DOHH2 (cell line): ENCODE measurements at regions not wholly inside any gene's neighbourhood (a gene's known extent, or its start where the extent isn't known, plus 50 kb on each side); places are given as distances from the start of the nearest gene placed in this dataset.

Experiments used
- H3F3A ChIP-seq: fragments of 200-600 bp; sonication (generic), shearing (Covaris generic); 2 replicates; pipeline ENCODE4 v1.6.0; 2016; ENCODE audit warnings: antibody characterized with exemption, mild to moderate bottlenecking; ENCODE audit not compliant: control insufficient read depth, insufficient read depth
- H3K27ac ChIP-seq: fragments of 200-600 bp; sonication (generic); 2 replicates; pipeline ENCODE4 v1.5.1; 2014; ENCODE audit warnings: low read depth, mild to moderate bottlenecking, low read length, moderate library complexity
- H3K27me3 ChIP-seq: fragments of 200-600 bp; sonication (generic); 2 replicates; pipeline ENCODE4 v1.6.1; 2014; ENCODE audit warnings: mild to moderate bottlenecking, low read length, mixed read lengths; ENCODE audit not compliant: control insufficient read depth
- H3K36me3 ChIP-seq: fragments of 200-600 bp; sonication (generic); 2 replicates; pipeline ENCODE4 v1.6.1; 2014; ENCODE audit warnings: mild to moderate bottlenecking, low read length, moderate library complexity, mixed read lengths; ENCODE audit not compliant: control insufficient read depth
- H3K4me1 ChIP-seq: fragments of 200-600 bp; sonication (generic); 2 replicates; pipeline ENCODE4 v1.6.1; 2014; ENCODE audit warnings: mild to moderate bottlenecking, low read length, mixed read lengths; ENCODE audit not compliant: control insufficient read depth
- H3K4me2 ChIP-seq: fragments of 200-600 bp; sonication (generic); 2 replicates; pipeline ENCODE4 v1.6.0; 2014; ENCODE audit warnings: mild to moderate bottlenecking, low read length, moderate library complexity
- H3K4me3 ChIP-seq: fragments of 200-600 bp; sonication (generic); 2 replicates; pipeline ENCODE4 v1.5.1; 2014; ENCODE audit warnings: mild to moderate bottlenecking, low read length, mixed read lengths
- H3K79me2 ChIP-seq: fragments of 200-600 bp; sonication (generic); 2 replicates; pipeline ENCODE4 v1.6.1; 2014; ENCODE audit warnings: mild to moderate bottlenecking, low read length, mixed read lengths; ENCODE audit not compliant: control insufficient read depth
- H3K9me2 ChIP-seq: fragments of 200-600 bp; sonication (generic); replicated peaks from 2 replicates; pipeline ENCODE4 v1.6.1; 2014; ENCODE audit warnings: mild to moderate bottlenecking, low read length, mixed read lengths; ENCODE audit not compliant: control insufficient read depth
- H3K9me3 ChIP-seq: fragments of 200-600 bp; sonication (generic); 2 replicates; pipeline ENCODE4 v1.6.1; 2014; ENCODE audit warnings: antibody characterized with exemption, low read length, mixed read lengths; ENCODE audit not compliant: control insufficient read depth, insufficient read depth
- H4K20me1 ChIP-seq: fragments of 200-600 bp; sonication (generic); 2 replicates; pipeline ENCODE4 v1.6.0; 2014; ENCODE audit warnings: low read depth, mild to moderate bottlenecking, antibody characterized with exemption, low read length, moderate library complexity; ENCODE audit not compliant: control insufficient read depth, insufficient read depth
- EZH2phosphoT487 ChIP-seq: fragments of 200-600 bp; sonication (generic); IDR thresholded peaks from 2 replicates; pipeline ENCODE4 v1.6.1; 2017; ENCODE audit warnings: borderline replicate concordance, mild to moderate bottlenecking, antibody characterized with exemption, low read length, moderate library complexity, mixed read lengths
- TF ChIP-seq, protein P1 (sequence below): fragments of 200-600 bp; sonication (generic); IDR thresholded peaks from one replicate; pipeline ENCODE4 v1.5.1; 2014; ENCODE audit warnings: antibody characterized with exemption, mild to moderate bottlenecking, low read depth, low read length; ENCODE audit not compliant: poor library complexity, severe bottlenecking

DNA sequence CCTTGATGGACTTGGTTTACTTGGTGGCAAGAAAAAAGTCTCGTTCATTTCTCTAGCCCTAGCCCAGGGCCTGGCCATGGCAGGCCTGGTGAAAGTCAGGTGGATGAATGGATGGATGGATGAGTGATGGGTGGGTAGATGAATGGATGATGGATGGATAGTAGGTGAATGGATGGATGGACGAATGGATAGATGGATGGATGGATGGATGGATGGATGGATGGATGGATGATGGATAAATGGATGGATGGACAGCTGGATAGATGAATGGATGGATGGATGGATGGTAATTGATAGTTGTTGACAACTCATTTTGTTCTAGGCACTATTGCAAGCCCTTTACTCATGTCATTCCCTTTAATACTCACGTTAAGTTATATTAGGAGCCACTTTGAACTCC, 86.1 kb upstream of the ANO1 start:
- Histone ChIP-seq H3K4me3 (no peak overlapping the region), H3K27me3 (peaks cover 6% of the 10 kb centered on the region), H3K4me2 (no peak overlapping the region), H3K4me1 (no peaks in the 10 kb centered on the region), H4K20me1 (no peaks in the 10 kb centered on the region), H3K79me2 (no peaks in the 10 kb centered on the region), H3F3A (no peaks in the 10 kb centered on the region), H3K36me3 (no peaks in the 10 kb centered on the region), H3K9me3 (no peaks in the 10 kb centered on the region), H3K9me2 (no peaks in the 10 kb centered on the region), H3K27ac (no peak overlapping the region)
- TF ChIP-seq, protein P1, sequence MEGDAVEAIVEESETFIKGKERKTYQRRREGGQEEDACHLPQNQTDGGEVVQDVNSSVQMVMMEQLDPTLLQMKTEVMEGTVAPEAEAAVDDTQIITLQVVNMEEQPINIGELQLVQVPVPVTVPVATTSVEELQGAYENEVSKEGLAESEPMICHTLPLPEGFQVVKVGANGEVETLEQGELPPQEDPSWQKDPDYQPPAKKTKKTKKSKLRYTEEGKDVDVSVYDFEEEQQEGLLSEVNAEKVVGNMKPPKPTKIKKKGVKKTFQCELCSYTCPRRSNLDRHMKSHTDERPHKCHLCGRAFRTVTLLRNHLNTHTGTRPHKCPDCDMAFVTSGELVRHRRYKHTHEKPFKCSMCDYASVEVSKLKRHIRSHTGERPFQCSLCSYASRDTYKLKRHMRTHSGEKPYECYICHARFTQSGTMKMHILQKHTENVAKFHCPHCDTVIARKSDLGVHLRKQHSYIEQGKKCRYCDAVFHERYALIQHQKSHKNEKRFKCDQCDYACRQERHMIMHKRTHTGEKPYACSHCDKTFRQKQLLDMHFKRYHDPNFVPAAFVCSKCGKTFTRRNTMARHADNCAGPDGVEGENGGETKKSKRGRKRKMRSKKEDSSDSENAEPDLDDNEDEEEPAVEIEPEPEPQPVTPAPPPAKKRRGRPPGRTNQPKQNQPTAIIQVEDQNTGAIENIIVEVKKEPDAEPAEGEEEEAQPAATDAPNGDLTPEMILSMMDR, result no peak
- TF ChIP-seq EZH2phosphoT487, result no peak

DNA sequence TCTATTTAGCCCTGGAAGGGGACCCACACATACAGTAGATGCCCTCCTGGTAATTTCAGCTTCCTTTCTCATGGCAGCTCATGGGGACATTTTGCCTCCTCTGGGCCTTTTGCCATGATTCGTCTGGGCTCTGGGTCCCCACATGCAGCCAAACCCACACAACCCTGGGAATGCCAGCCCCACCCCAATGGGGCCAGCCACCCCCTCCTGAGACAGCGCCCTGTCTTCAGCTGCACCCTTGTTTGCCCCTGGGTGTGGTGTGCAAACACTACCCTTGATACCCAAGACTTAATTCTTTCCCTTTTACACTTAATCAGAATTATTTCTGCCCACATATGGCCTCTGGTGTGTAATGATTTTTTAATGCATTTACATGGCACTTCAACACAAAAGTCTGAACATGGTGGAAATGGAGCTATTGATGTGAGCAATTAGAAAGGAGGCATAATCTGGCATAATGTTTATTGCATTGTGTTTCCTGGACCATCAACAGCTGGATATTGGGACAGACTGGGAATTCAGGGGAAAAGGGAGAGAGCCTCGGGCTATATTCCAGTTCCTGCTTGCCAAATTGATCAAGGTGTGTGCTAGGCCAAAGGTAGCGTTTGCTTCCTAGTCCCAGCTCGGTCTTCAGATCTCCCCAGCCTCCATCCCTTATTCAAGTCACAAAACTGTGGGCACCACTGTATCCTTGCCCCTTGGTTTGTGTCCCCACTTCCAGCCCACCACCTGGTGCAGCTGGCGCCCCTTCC, 85.0 kb upstream of the ANO1 start:
- Histone ChIP-seq H3K9me3 (no peaks in the 10 kb centered on the region), H3K9me2 (no peaks in the 10 kb centered on the region), H4K20me1 (no peaks in the 10 kb centered on the region), H3K36me3 (no peaks in the 10 kb centered on the region), H3F3A (no peaks in the 10 kb centered on the region), H3K27me3 (peaks cover 5% of the 10 kb centered on the region), H3K4me2 (no peak overlapping the region), H3K4me1 (no peaks in the 10 kb centered on the region), H3K27ac (no peak overlapping the region), H3K79me2 (no peaks in the 10 kb centered on the region), H3K4me3 (no peak overlapping the region)
- TF ChIP-seq, protein P1, result no peak
- no peak for TF ChIP-seq EZH2phosphoT487

DNA sequence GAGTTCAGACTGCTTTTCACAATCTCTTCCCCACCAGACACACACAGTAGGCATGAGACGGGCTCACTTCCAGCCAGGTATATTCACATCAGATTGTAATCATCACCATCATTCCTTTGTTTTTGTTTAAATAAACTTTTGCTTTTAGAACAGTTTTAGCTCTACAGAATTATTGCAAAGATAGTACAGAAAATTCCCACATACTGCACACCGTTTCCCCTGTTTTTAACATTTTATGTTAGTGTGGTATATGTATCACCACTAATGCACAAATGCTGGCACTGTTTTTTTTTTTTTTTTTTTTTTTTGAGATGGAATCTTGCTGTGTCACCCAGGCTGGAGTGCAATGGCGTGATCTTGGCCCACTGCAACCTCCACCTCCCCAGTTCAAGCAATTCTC, 83.3 kb upstream of the ANO1 start:
- no peaks in the 10 kb centered on the region; the same call in none of the 2 replicates for H3K27me3 ChIP-seq
- no peaks in the 10 kb centered on the region for H3K79me2 ChIP-seq

More for the DNA sequence above, 83.3 kb upstream of the ANO1 start:
- no peaks in the 10 kb centered on the region for H3K9me3 ChIP-seq
- no peak overlapping the region for H3K4me3 ChIP-seq
- H3K4me2 ChIP-seq, result no peak overlapping the region
- TF ChIP-seq, protein P1, result no peak
- no peak for TF ChIP-seq EZH2phosphoT487
- no peaks in the 10 kb centered on the region for H3K4me1 ChIP-seq
- no peaks in the 10 kb centered on the region for H4K20me1 ChIP-seq
- H3K9me2 ChIP-seq, result no peaks in the 10 kb centered on the region
- no peak overlapping the region for H3K27ac ChIP-seq
- H3F3A ChIP-seq, result no peaks in the 10 kb centered on the region
- H3K36me3 ChIP-seq, result no peaks in the 10 kb centered on the region
